ENCODE measurements at regions not wholly inside any gene's neighbourhood (a gene's known extent, or its start where the extent isn't known, plus 50 kb on each side); places are given as distances from the start of the nearest gene placed in this dataset.

- intact Hi-C loops (cut with micrococcal nuclease; ENCODE audit: unreplicated experiment) = no loop called here
- H3K9me3 ChIP-seq (ENCODE audit: low read length) = no peaks in the 10 kb centered on the region
- no peaks in the 10 kb centered on the region for H3K27me3 ChIP-seq (ENCODE audit: control insufficient read depth in 1 of 2, insufficient read depth in 2 of 2, low read length in 2 of 2)
- 55% methylated on average over 6 of the region's 6 CpGs for WGBS (ENCODE audit: low lambda C conversion rate)
- H3K4me2 ChIP-seq (ENCODE audit: low read depth, low read length) = no peak overlapping the region
- H3K4me1 ChIP-seq (ENCODE audit: insufficient read depth, low read length) = no peaks in the 10 kb centered on the region
- ChIA-PET CTCF (ENCODE audit: low intra/inter-chr PET ratio, low total read pairs) (no interaction called here), POLR2A (no interaction called here)
- no TSS peak for BruUV-seq (replicated peaks)
- FAIRE-seq = no peak
- no peak overlapping the region for H3K27ac ChIP-seq (ENCODE audit: extremely low read length, insufficient read depth, low read length)
- no peaks in the 10 kb centered on the region for H4K20me1 ChIP-seq (ENCODE audit: insufficient read depth, low read length)
- no peak for DNase-seq (ENCODE audit: low spot score)
- no peak for ATAC-seq
- no peaks in the 10 kb centered on the region for H3K36me3 ChIP-seq (replicated peaks in 1 of 2; ENCODE audit: control insufficient read depth in 1 of 2, insufficient read depth in 2 of 2, low read length in 2 of 2)
- no peak overlapping the region for H3K4me3 ChIP-seq (replicated peaks in 1 of 3; ENCODE audit: insufficient read depth in 1 of 3, low read depth in 2 of 3, low read length in 3 of 3)
- H3K79me2 ChIP-seq (ENCODE audit: insufficient read depth, low read length) = no peaks in the 10 kb centered on the region
- no peak overlapping the region for H2AFZ ChIP-seq (ENCODE audit: low read length)
- in situ Hi-C loops (cut with HindIII; ENCODE audit: extremely low pct_ligation_motif_present, low pct_unique_long_range_greater_than_20kb) = no loop called here
- no peak overlapping the region for H3K9ac ChIP-seq (ENCODE audit: insufficient read depth, low read depth, low read length)
- TF ChIP-seq ZNF292 (CRISPR knock-in tag; IDR thresholded peaks at IDR 0.05; ENCODE audit: borderline replicate concordance, low read depth) (no peak), ATF4 (CRISPR knock-in tag; IDR thresholded peaks at IDR 0.05) (no peak), SMAD9 (CRISPR knock-in tag; IDR thresholded peaks at IDR 0.05) (no peak), ARNTL (CRISPR knock-in tag; IDR thresholded peaks at IDR 0.05) (no peak), ZNF615 (CRISPR knock-in tag; IDR thresholded peaks at IDR 0.05; ENCODE audit: borderline replicate concordance) (no peak), ISL2 (CRISPR knock-in tag; IDR thresholded peaks at IDR 0.05) (no peak), FOXO4 (CRISPR knock-in tag; conservative IDR thresholded peaks at IDR 0.05) (no peak), ZNF225 (CRISPR knock-in tag; IDR thresholded peaks at IDR 0.05) (no peak), TOPORS (CRISPR knock-in tag; IDR thresholded peaks at IDR 0.05) (no peak), ZNF30 (CRISPR knock-in tag; IDR thresholded peaks at IDR 0.05) (no peak), RELA (CRISPR knock-in tag; IDR thresholded peaks at IDR 0.05) (no peak), ZNF761 (CRISPR knock-in tag; conservative IDR thresholded peaks at IDR 0.05) (no peak), NFAT5 (CRISPR knock-in tag; IDR thresholded peaks at IDR 0.05) (no peak), ZNF570 (CRISPR knock-in tag; IDR thresholded peaks at IDR 0.05; ENCODE audit: borderline replicate concordance) (no peak), IKZF5 (CRISPR knock-in tag; IDR thresholded peaks at IDR 0.05) (no peak), TCF7 (IDR thresholded peaks at IDR 0.05; ENCODE audit: low read depth) (no peak), KMT2A (CRISPR knock-in tag; IDR thresholded peaks at IDR 0.05) (no peak), ZNF569 (CRISPR knock-in tag; IDR thresholded peaks at IDR 0.05; ENCODE audit: borderline replicate concordance) (no peak), EEA1 (CRISPR knock-in tag; IDR thresholded peaks at IDR 0.05; ENCODE audit: borderline replicate concordance) (no peak)
These were observed 454.2 kb downstream of the SETD4 start for GRCh38 chr21:35606146-35606545.

Measured in HepG2 (cell line).